ENCODE measurements at regions not wholly inside any gene's neighbourhood (a gene's known extent, or its start where the extent isn't known, plus 50 kb on each side); places are given as distances from the start of the nearest gene placed in this dataset.

DNA sequence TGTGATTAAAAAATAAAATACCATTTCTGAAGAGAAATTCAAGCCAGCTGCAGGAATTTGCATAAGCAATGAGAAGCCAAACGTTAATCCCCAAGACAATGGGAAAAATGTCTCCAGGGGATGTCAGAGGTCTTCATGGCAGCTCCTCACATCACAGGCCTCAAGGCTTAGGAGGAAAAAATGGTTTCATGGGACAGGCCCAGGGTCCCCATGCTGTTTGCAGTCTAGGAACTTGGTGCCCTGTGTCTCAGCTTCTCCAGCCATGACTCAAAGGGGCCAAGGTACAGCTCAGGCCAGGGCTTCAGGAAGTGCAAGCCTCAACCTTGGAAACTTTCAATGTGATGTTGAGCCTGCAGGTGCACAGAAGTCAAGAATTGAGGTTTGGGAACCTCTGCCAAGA lies 1428.4 kb upstream of the CDH2 start:
- H3K27ac ChIP-seq (ENCODE audit: low read depth, low read length), result no peak overlapping the region
- no peaks in the 10 kb centered on the region for H4K20me1 ChIP-seq (ENCODE audit: control insufficient read depth, insufficient read depth, low read depth, low read length)
- H3K9me2 ChIP-seq (replicated peaks; ENCODE audit: control insufficient read depth, low read length), result no peaks in the 10 kb centered on the region
- H3K9me3 ChIP-seq (ENCODE audit: control insufficient read depth, insufficient read depth, low read length), result peaks cover 4% of the 10 kb centered on the region; the same call in 1 of the 2 replicates
- no peak overlapping the region for H3K4me2 ChIP-seq (ENCODE audit: low read length)
- H3K79me2 ChIP-seq (ENCODE audit: control insufficient read depth, low read length), result no peaks in the 10 kb centered on the region
- TF ChIP-seq, protein P1, sequence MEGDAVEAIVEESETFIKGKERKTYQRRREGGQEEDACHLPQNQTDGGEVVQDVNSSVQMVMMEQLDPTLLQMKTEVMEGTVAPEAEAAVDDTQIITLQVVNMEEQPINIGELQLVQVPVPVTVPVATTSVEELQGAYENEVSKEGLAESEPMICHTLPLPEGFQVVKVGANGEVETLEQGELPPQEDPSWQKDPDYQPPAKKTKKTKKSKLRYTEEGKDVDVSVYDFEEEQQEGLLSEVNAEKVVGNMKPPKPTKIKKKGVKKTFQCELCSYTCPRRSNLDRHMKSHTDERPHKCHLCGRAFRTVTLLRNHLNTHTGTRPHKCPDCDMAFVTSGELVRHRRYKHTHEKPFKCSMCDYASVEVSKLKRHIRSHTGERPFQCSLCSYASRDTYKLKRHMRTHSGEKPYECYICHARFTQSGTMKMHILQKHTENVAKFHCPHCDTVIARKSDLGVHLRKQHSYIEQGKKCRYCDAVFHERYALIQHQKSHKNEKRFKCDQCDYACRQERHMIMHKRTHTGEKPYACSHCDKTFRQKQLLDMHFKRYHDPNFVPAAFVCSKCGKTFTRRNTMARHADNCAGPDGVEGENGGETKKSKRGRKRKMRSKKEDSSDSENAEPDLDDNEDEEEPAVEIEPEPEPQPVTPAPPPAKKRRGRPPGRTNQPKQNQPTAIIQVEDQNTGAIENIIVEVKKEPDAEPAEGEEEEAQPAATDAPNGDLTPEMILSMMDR (IDR thresholded peaks at IDR 0.05; ENCODE audit: low read depth, low read length, poor library complexity, severe bottlenecking), result no peak
- TF ChIP-seq EZH2phosphoT487 (IDR thresholded peaks at IDR 0.05; ENCODE audit: borderline replicate concordance, low read length), result no peak
- H3K27me3 ChIP-seq (ENCODE audit: control insufficient read depth, low read length), result no peaks in the 10 kb centered on the region
- H3K4me1 ChIP-seq (ENCODE audit: control insufficient read depth, low read length), result no peaks in the 10 kb centered on the region
- no peaks in the 10 kb centered on the region for H3K36me3 ChIP-seq (ENCODE audit: control insufficient read depth, low read length)
- no peak overlapping the region for H3K4me3 ChIP-seq (ENCODE audit: low read length)
- no peaks in the 10 kb centered on the region for H3F3A ChIP-seq (ENCODE audit: control insufficient read depth, insufficient read depth)

DNA sequence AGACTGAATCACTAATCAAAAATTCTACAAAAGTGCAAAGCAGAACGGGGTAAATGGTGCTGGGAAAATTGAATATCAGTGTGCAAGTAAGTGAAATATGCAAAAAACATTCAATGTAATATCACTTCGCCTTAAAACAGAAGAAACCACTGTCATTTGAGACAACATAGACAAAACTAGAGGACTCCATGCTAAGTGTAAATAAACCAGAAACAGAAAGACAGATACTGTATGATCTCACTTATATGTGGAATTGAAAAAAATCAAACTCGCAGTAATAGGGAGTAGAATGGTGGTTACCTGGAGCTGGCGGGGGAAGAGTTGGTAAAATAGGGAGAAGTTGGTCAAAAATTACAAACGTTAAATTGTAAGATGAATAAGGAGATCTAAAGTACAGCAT lies 1420.0 kb upstream of the CDH2 start:
- TF ChIP-seq, protein P1 (IDR thresholded peaks at IDR 0.05; ENCODE audit: low read depth, low read length, poor library complexity, severe bottlenecking), result no peak
- no peak for TF ChIP-seq EZH2phosphoT487 (IDR thresholded peaks at IDR 0.05; ENCODE audit: borderline replicate concordance, low read length)
- H3K27ac ChIP-seq (ENCODE audit: low read depth, low read length), result no peak overlapping the region
- no peaks in the 10 kb centered on the region for H3K9me2 ChIP-seq (replicated peaks; ENCODE audit: control insufficient read depth, low read length)
- H3F3A ChIP-seq (ENCODE audit: control insufficient read depth, insufficient read depth), result no peaks in the 10 kb centered on the region
- H3K4me3 ChIP-seq (ENCODE audit: low read length), result no peak overlapping the region
- no peaks in the 10 kb centered on the region for H3K79me2 ChIP-seq (ENCODE audit: control insufficient read depth, low read length)
- no peaks in the 10 kb centered on the region for H3K36me3 ChIP-seq (ENCODE audit: control insufficient read depth, low read length)
- H3K4me1 ChIP-seq (ENCODE audit: control insufficient read depth, low read length), result no peaks in the 10 kb centered on the region
- no peaks in the 10 kb centered on the region for H3K27me3 ChIP-seq (ENCODE audit: control insufficient read depth, low read length)
- no peaks in the 10 kb centered on the region for H3K9me3 ChIP-seq (ENCODE audit: control insufficient read depth, insufficient read depth, low read length)
- H4K20me1 ChIP-seq (ENCODE audit: control insufficient read depth, insufficient read depth, low read depth, low read length), result no peaks in the 10 kb centered on the region
- H3K4me2 ChIP-seq (ENCODE audit: low read length), result no peak overlapping the region

DNA sequence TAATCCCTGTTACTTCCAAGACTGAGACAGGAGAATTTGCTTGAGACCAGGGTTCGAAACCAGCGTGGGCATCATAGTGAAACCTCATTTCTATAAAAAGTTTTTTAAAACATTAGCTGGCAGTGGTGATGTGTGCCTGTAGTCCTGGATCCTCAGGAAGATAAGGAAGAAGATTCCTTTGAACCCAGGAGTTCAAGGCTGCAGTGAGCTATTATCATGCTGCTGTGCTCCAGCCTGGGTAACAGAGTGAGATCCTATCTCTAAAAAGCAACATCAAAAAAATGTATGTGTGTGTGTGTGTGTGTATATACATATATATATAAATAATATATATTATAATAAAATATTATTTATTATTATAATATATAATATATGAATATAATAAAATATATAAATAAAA lies 1417.6 kb upstream of the CDH2 start:
- H4K20me1 ChIP-seq (ENCODE audit: control insufficient read depth, insufficient read depth, low read depth, low read length), result no peaks in the 10 kb centered on the region
- H3K9me2 ChIP-seq (replicated peaks; ENCODE audit: control insufficient read depth, low read length), result no peaks in the 10 kb centered on the region
- H3K4me3 ChIP-seq (ENCODE audit: low read length), result no peak overlapping the region
- no peaks in the 10 kb centered on the region for H3K27me3 ChIP-seq (ENCODE audit: control insufficient read depth, low read length)
- no peaks in the 10 kb centered on the region for H3K9me3 ChIP-seq (ENCODE audit: control insufficient read depth, insufficient read depth, low read length)
- H3K79me2 ChIP-seq (ENCODE audit: control insufficient read depth, low read length), result no peaks in the 10 kb centered on the region
- no peak overlapping the region for H3K27ac ChIP-seq (ENCODE audit: low read depth, low read length)
- TF ChIP-seq EZH2phosphoT487 (IDR thresholded peaks at IDR 0.05; ENCODE audit: borderline replicate concordance, low read length), result no peak
- TF ChIP-seq, protein P1 (IDR thresholded peaks at IDR 0.05; ENCODE audit: low read depth, low read length, poor library complexity, severe bottlenecking), result no peak
- no peaks in the 10 kb centered on the region for H3F3A ChIP-seq (ENCODE audit: control insufficient read depth, insufficient read depth)
- no peak overlapping the region for H3K4me2 ChIP-seq (ENCODE audit: low read length)
- no peaks in the 10 kb centered on the region for H3K36me3 ChIP-seq (ENCODE audit: control insufficient read depth, low read length)
- no peaks in the 10 kb centered on the region for H3K4me1 ChIP-seq (ENCODE audit: control insufficient read depth, low read length)

Measured in DOHH2 (cell line).